A549 (cell line): ENCODE measurements at regions not wholly inside any gene's neighbourhood (a gene's known extent, or its start where the extent isn't known, plus 50 kb on each side); places are given as distances from the start of the nearest gene placed in this dataset.

Source experiments
- ATAC-seq, 2 experiments: fragments of 200-7000 bp in 1 of 2; fragments of >200 bp in 1 of 2; cut with Nextera tagmentation in 1 of 2; cut with Tn5 transposase in 1 of 2; 3 replicates each; pipeline versions ENCODE4 v1.8.0 to v1.9.1; 2018 to 2020; ENCODE audit warnings: mild to moderate bottlenecking in 1 of 2, moderate library complexity in 1 of 2
- CTCF ChIA-PET: fragments of 300-600 bp; sonication (Branson Sonifier 250); formaldehyde crosslinking; extraction: SDS; loops from one replicate; lab custom pipeline; 2021; ENCODE audit warnings: antibody characterized with exemption, inconsistent platforms; lab: Yijun Ruan, JAX
- POLR2A ChIA-PET: fragments of 350-600 bp; formaldehyde crosslinking; extraction: SDS; loops from one replicate; lab custom pipeline; 2021; ENCODE audit warnings: antibody characterized with exemption, inconsistent platforms; lab: Yijun Ruan, JAX
- DNase-seq, 2 experiments: peaks; one replicate each; pipeline versions ENCODE4 v3.0.0 to v3.0.0-alpha.2; 2011 to 2016; ENCODE audit warnings: low read depth in 1 of 2, low spot score in 1 of 2
- FAIRE-seq: peaks from 2 replicates; lab custom pipeline; 2011; peaks lifted over from hg19 to GRCh38; lab: Jason Lieb, UNC
- H3K27ac ChIP-seq, 2 experiments: fragments of >200 bp; sonication (Bioruptor Twin); formaldehyde crosslinking; 3 replicates each; pipeline ENCODE4 v1.5.1; 2016 to 2017
- H3K4me1 ChIP-seq: fragments of >200 bp; sonication (Bioruptor Twin); formaldehyde crosslinking; 3 replicates; pipeline ENCODE4 v1.6.1; 2016
- H3K4me2 ChIP-seq: fragments of >200 bp; sonication (Bioruptor Twin); formaldehyde crosslinking; 3 replicates; pipeline ENCODE4 v1.6.1; 2016
- H3K4me3 ChIP-seq: fragments of >200 bp; sonication (Bioruptor Twin); formaldehyde crosslinking; 3 replicates; pipeline ENCODE4 v1.5.1; 2016
- H3K9me3 ChIP-seq: fragments of >200 bp; sonication (Bioruptor Twin); formaldehyde crosslinking; 3 replicates; pipeline ENCODE4 v1.6.1; 2016
- BHLHE40 ChIP-seq: IDR thresholded peaks from 2 replicates; pipeline ENCODE4 v1.6.1; 2012; ENCODE audit warnings: low read depth, low read length, inconsistent platforms
- CBX2 ChIP-seq: fragments of 200-600 bp; sonication (generic); IDR thresholded peaks from 2 replicates; pipeline ENCODE4 v1.6.1; 2016; ENCODE audit warnings: low read depth, mild to moderate bottlenecking, borderline replicate concordance
- CHD2 ChIP-seq: fragments of 150-350 bp; IDR thresholded peaks from 2 replicates; pipeline ENCODE4 v1.6.1; 2014; ENCODE audit warnings: low read length; ENCODE audit not compliant: partially characterized antibody
- CTCF ChIP-seq: fragments of >200 bp; sonication (Bioruptor Twin); formaldehyde crosslinking; IDR thresholded peaks from 3 replicates; pipeline ENCODE4 v1.5.1; 2016
- E2F6 ChIP-seq: IDR thresholded peaks from 2 replicates; pipeline ENCODE4 v1.6.1; 2012; ENCODE audit warnings: low read depth, borderline replicate concordance
- EHF ChIP-seq: fragments of 250-450 bp; sonication (Bioruptor Pico); IDR thresholded peaks from 2 replicates; pipeline ENCODE4 v1.5.0; 2020; ENCODE audit warnings: mild to moderate bottlenecking
- GATA3 ChIP-seq: IDR thresholded peaks from 2 replicates; pipeline ENCODE4 v1.6.1; 2012; ENCODE audit warnings: borderline replicate concordance
- HDAC2 ChIP-seq: fragments of 200-600 bp; sonication (generic); IDR thresholded peaks from 2 replicates; pipeline ENCODE4 v1.6.1; 2016
- HOXB13 ChIP-seq: fragments of 250-450 bp; sonication (Bioruptor Pico); IDR thresholded peaks from 2 replicates; pipeline ENCODE4 v1.5.0; 2020; ENCODE audit warnings: low read depth, mild to moderate bottlenecking, moderate library complexity
- JUNB ChIP-seq: fragments of >200 bp; sonication (Bioruptor Twin); formaldehyde crosslinking; IDR thresholded peaks from 2 replicates; pipeline ENCODE4 v1.6.1; 2016
- KDM1A ChIP-seq: fragments of 200-600 bp; sonication (generic); IDR thresholded peaks from 2 replicates; pipeline ENCODE4 v1.6.1; 2016; ENCODE audit warnings: low read depth, mild to moderate bottlenecking
- MAX ChIP-seq: IDR thresholded peaks from 2 replicates; pipeline ENCODE4 v1.6.1; 2012
- PHF8 ChIP-seq: fragments of 200-600 bp; sonication (generic); IDR thresholded peaks from 2 replicates; pipeline ENCODE4 v1.6.1; 2016; ENCODE audit warnings: low read depth, mild to moderate bottlenecking, antibody characterized with exemption, moderate library complexity, borderline replicate concordance
- RCOR1 ChIP-seq: fragments of 150-350 bp; IDR thresholded peaks from 2 replicates; pipeline ENCODE4 v1.6.1; 2014; ENCODE audit warnings: antibody characterized with exemption, low read length, low read depth
- RNF2 ChIP-seq: fragments of 200-600 bp; sonication (generic); IDR thresholded peaks from 2 replicates; pipeline ENCODE4 v1.6.1; 2016; ENCODE audit warnings: low read depth, mild to moderate bottlenecking, antibody characterized with exemption, moderate library complexity, borderline replicate concordance
- SMC3 ChIP-seq: fragments of >200 bp; sonication (Bioruptor Twin); formaldehyde crosslinking; IDR thresholded peaks from 3 replicates; pipeline ENCODE4 v1.6.1; 2018; ENCODE audit warnings: inconsistent platforms
- SREBF2 ChIP-seq: fragments of 450-650 bp; IDR thresholded peaks from 2 replicates; pipeline ENCODE4 v1.6.1; 2014; ENCODE audit warnings: mild to moderate bottlenecking, moderate library complexity
- TFCP2L1 ChIP-seq: fragments of 250-450 bp; sonication (Bioruptor Pico); IDR thresholded peaks from 2 replicates; pipeline ENCODE4 v1.5.0; 2021; ENCODE audit warnings: mild to moderate bottlenecking
- TP53 ChIP-seq: fragments of 250-450 bp; sonication (Bioruptor Pico); IDR thresholded peaks from 2 replicates; pipeline ENCODE4 v1.5.0; 2021; ENCODE audit warnings: mild to moderate bottlenecking, moderate library complexity
- ZC3H11A ChIP-seq: fragments of 450-650 bp; IDR thresholded peaks from 2 replicates; pipeline ENCODE4 v1.6.1; 2014; ENCODE audit warnings: antibody characterized with exemption, mild to moderate bottlenecking
- ZNF302 ChIP-seq: fragments of 250-450 bp; sonication (Bioruptor Pico); IDR thresholded peaks from 2 replicates; pipeline ENCODE4 v1.9.0; 2021; ENCODE audit warnings: inconsistent platforms, mild to moderate bottlenecking, moderate library complexity
- ZSCAN20 ChIP-seq: fragments of 250-450 bp; sonication (Bioruptor Pico); IDR thresholded peaks from 2 replicates; pipeline ENCODE4 v1.8.0; 2022; ENCODE audit warnings: mild to moderate bottlenecking, moderate library complexity
- WGBS: methylation state at CpG from one replicate; pipeline ENCODE4 v1.1.6; 2017; ENCODE audit errors: missing lambda C conversion rate; 5-methylcytosine and 5-hydroxymethylcytosine counted together

GRCh38 chr12:131432532-131433260 is 278.2 kb upstream of the SFSWAP start (continued):
- TF ChIP-seq CTCF (no peak), ZSCAN20 (CRISPR knock-in tag) (no peak), CBX2 (no peak), HDAC2 (no peak), E2F6 (no peak), CHD2 (no peak), PHF8 (no peak), JUNB (no peak), SREBF2 (no peak), RCOR1 (no peak), TP53 (no peak), GATA3 (no peak)

GRCh38 chr12:131434208-131435125 is 276.4 kb upstream of the SFSWAP start:
- TF ChIP-seq CBX2 (no peak), ZC3H11A (no peak), EHF (no peak), SREBF2 (no peak), KDM1A (no peak), SMC3 (no peak), JUNB (no peak), RNF2 (no peak), BHLHE40 (no peak), MAX (no peak), TFCP2L1 (no peak)
- CTCF ChIA-PET: no interaction called here
- H3K4me1 ChIP-seq: no peaks in the 10 kb centered on the region
- FAIRE-seq (no peak), DNase-seq (no peak), ATAC-seq (no peak)
- no peak overlapping the region for H3K27ac ChIP-seq
- WGBS: 70% methylated on average over 23 of the region's 28 CpGs
- H3K9me3 ChIP-seq: no peaks in the 10 kb centered on the region; the same call in 2 of the 3 replicates
- no peak overlapping the region for H3K4me3 ChIP-seq
- no peak overlapping the region for H3K4me2 ChIP-seq
- POLR2A ChIA-PET: no interaction called here

GRCh38 chr12:131436922-131437705 is 273.8 kb upstream of the SFSWAP start:
- Histone ChIP-seq H3K27ac (no peak overlapping the region), H3K4me2 (no peak overlapping the region), H3K4me3 (no peak overlapping the region), H3K4me1 (no peaks in the 10 kb centered on the region), H3K9me3 (no peaks in the 10 kb centered on the region)
- ChIA-PET POLR2A (no interaction called here), CTCF (interaction anchor here (1.3 to 2.5 kb wide), 2 partner anchors 17 to 332 kb away, joined by 4 to 9 read pairs; no protein-coding TSS in a partner anchor)
- ATAC-seq (no peak; a peak in 1 of 6 replicates), DNase-seq (no peak), FAIRE-seq (no peak)
- no peak for TF ChIP-seq HOXB13
- no peak for TF ChIP-seq ZNF302 (CRISPR knock-in tag)
- 51% methylated on average over 8 of the region's 10 CpGs for WGBS
